NCI-H1105 treated with DMSO at 0.1 percent for 48 hours (cell line): ENCODE measurements at regions not wholly inside any gene's neighbourhood (a gene's known extent, or its start where the extent isn't known, plus 50 kb on each side); places are given as distances from the start of the nearest gene placed in this dataset.
A peak's percentile ranks its signal among the peaks of the same experiment; 100 is the strongest.
"Not testable (repeated sequence)": the region's sequence is repeated elsewhere in the genome, so short reads cannot be mapped to it uniquely, and the experiment has no call there.

ENCODE experiments used
- DNase-seq: peaks from one replicate; lab custom pipeline; 2025; lab: John Stamatoyannopoulos, UW

DNA sequence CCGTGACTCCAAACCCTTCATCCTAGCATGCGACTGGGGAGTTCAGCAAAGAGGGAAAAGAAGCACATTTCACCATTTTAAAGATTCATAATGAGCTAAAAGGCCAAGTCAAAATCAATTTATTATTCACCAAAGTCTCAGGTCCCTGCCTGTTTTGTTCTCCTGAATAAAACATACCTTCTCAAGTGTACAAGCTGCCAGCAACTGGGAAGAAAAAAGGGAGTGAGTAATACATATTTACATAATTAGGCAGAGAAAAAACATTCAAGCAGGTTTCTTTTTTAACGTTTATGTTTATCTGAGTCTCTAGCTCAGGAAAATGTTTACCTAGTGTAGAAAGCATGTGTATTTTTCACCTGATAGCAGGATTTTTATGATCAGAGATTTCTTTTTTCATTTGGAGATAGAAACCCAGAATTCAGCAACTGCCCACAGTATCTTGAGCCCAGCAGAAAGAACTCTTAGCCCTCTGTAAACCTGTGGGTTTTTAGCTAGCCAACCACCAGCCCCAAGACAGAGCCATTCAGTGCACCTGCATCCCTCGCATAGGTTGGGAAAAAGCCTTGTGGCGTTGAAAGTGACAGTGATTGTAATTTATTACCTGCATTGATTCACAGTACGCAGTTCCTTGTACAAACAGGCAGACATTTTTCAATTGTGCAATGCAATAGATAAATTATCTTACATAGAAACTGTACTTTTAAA, 117.9 kb upstream of the GRIA1 start:
- peak; percentile 84 for DNase-seq

DNA sequence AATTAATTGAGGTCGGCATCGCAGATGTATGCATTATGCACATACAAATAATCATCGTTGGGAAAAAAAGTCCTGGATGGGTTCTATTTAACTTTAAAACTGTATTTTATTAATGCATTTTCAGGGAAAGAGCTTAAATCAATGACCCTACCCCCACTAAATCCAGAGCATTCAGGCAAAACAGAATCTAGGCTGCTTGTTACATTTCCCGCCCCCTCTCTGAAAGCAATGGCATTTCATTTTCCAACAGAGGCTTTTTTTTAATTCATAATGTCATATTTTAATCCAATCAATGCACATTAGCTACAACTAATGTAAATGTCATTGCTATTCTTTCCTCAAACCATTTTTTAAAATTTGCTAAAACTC, 117.4 kb upstream of the GRIA1 start:
- DNase-seq, result peak; percentile 55

DNA sequence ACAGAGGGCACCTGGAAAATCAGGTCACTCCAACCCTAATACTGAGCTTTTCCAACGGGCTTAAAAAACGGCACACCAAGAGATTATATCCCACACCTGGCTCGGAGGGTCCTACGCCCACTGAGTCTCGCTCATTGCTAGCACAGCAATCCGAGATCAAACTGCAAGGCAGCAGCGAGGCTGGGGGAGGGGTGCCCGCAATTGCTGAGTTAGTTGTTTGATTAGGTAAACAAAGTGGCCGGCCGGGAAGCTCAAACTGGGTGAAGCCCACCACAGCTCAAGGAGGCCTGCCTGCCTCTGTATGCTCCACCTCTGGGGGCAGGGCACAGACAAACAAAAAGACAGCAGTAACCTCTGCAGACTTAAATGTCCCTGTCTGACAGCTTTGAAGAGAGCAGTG, 108.8 kb upstream of the GRIA1 start:
- not testable (repeated sequence) for DNase-seq

DNA sequence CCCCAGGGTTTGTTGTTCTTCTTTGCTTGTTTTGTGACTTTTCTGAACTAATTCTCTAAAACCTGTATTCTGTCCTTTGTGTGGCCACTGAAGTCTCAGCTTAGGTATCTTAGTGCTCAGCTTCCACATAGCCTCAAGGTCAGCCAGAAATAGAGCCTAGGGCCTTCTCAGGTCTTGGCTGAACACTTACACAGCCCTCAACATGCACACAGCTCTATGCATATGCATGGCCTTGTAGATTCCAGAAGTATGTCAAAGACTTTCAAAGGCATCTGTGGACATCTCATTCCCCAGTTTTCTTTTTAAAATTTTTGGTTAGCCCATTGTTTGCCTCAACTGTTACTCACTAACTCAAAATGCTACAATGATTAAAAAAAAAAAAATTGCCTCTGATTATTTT, 99.9 kb upstream of the GRIA1 start:
- DNase-seq, result no peak

DNA sequence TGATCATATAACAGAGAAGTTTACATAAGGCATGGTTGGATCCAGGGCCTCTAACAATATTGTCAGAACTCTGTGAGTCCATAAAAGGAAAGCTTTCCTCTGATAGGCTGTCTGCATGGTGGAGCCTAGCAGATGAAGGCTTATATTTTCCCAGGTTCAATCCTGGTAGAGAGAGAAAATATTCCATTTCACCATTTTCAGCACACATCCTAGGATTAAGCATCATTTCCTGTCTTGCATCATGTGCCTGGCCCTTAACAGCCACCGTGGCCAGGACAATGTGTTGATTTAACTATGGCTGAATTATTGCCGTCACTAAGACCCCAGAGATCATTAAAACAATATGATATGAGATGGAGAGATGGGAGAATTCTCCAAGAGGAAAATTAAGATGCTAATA, 90.9 kb upstream of the GRIA1 start:
- no peak for DNase-seq

DNA sequence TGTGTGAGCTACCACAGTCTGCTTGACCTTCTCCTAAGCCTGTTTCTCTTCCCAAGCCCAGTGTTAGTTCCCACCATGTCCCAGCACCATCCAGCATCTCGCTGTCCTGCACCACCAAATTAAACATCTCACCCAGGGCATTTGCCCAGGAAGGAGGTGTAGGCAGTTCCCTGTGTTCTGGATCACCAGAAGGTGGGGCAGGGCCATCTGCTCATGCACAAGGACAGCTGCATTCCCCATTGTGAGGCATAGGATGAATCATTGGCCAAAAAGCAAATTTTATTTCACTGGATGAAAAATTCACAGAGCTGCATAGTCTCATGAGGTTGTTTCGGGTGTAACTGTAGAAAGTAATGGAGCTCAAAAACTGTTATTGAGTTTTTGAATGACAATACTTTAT, 89.5 kb upstream of the GRIA1 start:
- DNase-seq, result no peak

DNA sequence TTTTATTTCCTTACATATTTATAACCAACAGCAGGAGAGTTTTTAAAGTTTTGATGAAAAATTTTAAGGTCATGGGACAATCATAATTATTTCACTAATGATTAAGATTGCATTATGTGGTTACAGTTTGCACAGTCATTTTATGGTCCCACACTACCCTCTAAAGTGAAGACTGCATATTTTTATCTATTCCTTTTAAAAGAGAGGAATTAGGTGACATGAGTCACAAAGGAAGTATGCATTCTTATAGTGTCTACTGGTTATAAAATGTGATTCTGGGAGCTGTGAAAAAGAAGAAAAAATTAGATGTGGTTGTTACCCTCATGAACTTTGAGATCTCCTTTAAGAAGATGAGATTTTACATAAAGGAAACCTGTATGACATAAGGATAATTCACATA, 87.9 kb upstream of the GRIA1 start:
- DNase-seq, result no peak

DNA sequence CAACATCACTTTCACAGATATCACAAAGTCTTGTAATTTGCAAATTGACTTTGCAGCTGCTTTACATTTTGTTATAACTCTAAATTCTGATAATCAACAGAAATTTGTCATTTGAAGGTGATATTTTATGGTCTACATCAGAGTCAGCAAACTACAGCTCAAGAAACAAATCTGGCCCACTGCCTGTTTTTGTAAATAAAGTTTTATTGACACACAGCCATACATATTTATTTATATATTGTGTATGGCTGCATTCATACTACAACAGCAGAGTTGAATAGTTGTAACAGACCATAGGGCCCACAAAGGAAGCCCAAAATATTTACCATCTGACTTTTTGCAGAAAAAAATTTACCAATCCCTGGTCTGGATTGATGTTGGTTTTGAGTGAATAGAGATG, 87.0 kb upstream of the GRIA1 start:
- no peak for DNase-seq

DNA sequence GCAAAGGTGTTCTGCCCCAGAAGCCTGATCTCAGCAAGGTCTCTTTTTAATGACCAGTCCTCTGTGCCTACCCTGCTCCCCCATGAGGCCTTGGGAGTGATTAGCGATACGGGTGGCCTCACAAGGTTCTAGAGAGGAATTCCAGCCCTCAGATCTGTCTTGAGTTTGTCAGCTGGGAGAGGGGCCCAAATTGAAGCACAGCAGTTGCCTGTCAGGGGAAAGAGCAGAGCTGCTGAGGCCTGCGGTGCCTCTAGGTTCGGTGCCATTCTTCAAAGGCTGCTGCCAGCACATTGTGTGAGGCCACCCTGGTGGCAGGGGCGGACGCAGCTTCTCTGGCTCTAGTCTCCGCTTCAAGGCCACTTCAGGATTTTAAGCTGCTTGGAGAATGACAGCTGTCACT, 85.7 kb upstream of the GRIA1 start:
- no peak for DNase-seq

DNA sequence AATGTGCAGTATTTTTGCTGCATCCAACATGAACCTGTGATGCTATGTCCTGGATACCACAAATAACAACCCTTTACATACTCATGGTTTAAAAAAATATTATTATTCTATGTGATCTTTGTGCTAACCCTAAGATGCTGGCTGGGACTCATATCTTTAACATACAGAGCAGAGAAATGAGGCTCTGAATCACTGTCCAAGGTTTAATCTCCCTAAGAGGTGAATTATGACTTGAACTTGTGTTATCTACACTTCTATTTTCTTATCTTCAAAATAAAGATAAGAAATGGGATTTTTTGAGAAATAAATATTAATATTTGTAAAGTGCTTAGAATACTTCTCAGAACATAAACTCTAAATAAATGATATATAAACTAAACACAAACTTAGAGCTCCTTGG, 68.8 kb upstream of the GRIA1 start:
- no peak for DNase-seq

DNA sequence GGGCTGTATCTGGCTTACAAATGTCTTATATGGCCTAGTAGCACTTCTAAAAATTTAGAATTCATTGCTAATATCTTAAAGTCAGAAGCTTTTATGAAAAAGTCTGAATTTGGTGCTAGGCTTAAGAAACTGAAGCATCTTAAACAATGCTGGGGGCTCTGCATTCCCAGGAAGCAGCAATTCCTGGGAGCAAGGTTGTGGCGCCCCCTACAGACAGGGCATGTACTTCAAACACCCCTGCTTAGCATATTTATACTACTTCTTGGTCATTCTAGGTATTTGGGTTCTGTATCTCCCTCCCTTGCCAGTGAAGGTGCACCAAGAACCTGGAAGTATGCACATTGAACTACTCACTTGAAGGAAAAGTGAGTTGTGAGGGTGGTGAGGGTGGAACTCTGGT, 64.6 kb upstream of the GRIA1 start:
- DNase-seq, result no peak

DNA sequence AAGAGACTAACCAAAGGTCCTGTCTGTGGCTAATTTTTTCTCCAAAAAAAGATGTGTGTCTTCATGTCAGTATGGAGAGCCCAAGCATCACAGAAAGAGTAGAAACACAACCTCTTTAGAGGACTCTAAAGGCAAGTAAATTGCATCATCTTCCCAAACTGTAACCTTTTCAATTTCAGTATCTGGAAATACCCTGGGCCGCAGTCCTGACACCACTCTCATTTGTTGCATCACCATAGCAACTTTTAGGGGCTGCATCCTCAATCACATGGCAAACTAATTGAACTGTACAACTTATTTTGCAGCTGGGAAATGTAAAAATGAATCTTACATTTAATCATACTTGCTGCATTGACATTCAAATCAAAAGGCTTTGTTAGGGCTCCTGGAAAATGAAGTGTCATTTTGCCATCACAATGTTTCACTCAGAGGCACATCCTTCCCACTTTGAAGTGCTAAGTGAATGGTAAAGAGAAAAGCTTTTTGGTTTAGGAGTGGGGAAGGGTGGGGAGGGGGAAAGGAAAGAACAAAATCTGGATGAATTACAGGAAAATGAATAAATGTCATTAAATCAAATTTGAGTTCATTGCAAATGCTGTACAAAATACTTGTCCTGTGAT, 60.6 kb upstream of the GRIA1 start:
- no peak for DNase-seq

DNA sequence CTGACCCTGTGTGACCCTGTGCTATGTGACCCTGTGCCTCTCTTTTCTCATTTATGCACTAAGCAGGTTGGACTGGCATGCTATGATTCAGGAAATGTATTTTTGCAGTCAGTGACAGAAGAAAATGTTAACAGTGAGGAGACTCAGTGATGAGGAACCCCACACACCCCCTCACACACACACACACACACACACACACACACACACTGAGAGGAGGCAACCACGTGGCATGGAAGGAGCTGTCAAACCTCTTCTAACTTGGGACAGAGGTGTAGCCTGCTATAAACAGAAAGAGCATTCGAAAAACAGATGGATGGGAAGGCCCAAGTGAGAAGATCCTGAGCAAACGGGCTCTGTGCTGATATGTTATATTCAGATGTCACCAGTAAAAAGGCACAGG, 57.9 kb upstream of the GRIA1 start:
- DNase-seq, result no peak

DNA sequence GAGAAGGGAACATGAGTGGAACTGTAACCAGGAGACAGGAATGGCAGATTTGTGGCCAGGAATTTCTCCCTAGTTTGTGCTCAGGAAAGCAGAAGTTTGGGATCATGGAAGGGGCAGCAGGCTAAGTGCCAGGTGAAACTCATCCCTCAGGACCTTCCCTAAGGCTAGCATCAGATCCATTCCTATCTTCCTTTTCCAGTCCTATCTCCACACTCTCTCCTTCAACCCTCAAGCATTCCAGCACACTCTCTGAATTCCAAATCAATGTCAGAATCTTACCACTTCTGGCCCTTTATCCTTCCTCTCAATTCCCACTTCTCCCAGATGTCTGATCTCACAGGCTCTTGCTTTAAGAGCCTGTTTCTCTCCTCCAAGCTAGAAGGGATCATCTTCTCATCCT, 53.2 kb upstream of the GRIA1 start:
- no peak for DNase-seq

DNA sequence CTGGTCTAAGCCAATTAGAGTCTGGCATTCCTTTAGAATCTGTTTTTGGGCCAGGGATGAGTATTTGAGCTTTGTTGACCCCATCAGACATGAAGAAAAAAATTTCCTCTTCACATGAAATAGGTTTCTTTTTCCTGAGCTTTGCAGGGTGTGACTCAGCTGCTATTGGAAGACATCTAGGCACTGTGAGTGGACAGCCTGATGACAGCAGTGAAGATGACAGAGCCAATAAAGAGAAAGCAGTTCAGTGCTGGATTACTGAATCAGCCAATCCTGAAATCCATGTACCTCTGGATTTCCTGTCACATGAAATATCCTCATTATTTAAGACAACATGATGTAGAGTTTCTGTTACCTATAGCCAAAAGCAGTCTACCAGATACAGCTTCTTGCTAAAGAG, 51.3 kb upstream of the GRIA1 start:
- DNase-seq, result no peak
